ENCODE measurements at regions not wholly inside any gene's neighbourhood (a gene's known extent, or its start where the extent isn't known, plus 50 kb on each side); places are given as distances from the start of the nearest gene placed in this dataset.
"Not testable (repeated sequence)": the region's sequence is repeated elsewhere in the genome, so short reads cannot be mapped to it uniquely, and the experiment has no call there.

DNA sequence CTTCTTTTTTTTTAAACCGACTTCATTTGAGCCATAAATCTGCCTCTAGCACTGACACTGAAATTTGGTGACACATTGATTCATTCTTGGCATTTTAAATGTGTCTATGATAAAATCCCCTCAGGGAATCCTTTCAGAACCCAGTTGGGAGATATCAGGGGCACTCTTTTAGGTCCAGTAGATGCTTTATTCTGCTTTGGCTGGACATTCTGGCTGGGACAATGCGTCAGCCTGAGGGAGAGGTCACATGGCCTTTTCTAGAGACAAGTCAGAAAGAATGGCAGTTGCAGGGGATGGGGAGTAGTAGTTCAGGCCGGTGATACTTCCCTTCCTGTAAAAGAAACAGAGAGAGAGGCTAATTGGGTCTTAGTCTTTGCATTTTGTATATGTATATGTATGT is 63.1 kb downstream of the TRIM43 start:
- DNase-seq (ENCODE audit: low spot score): not testable (repeated sequence)

DNA sequence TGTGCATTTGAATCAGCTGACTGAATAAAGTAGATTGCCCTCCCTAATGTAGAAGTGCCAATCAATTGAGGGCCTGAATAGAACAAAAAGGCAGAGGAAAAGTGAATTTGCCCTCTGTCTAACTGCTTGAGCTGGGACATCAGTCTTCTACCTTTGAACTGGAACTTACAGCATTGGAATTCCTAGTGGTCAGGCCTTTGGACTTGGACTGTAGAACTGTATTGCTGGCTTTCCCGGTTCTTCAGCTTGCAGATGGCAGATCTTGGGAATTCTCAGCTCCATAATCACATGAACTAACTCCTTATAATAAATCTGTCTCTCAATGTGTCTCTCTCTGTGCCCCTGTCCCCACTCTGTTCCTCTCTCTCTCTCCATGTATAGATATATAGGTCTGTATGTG is 64.8 kb downstream of the TRIM43 start:
- DNase-seq (ENCODE audit: low spot score): not testable (repeated sequence)

DNA sequence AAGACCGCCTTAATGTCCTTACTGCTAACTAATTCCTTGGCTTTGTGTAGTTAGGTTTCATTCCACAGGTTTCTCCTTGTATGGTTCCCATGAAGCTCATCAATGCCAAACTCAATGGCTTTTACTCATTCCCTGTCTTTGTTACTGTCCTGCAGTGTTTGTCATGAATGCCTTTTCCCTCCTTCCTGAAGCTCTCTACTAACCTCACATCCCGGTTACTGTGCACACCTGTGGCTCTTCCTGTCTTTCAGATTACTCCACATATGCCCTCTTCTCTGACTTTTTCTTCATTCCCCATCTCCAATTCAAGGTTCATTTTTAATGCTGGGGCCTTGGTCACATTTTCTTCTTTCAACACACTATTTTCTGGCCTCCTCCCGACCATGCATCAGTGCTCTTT is 66.1 kb downstream of the TRIM43 start:
- DNase-seq (ENCODE audit: low spot score): not testable (repeated sequence)

DNA sequence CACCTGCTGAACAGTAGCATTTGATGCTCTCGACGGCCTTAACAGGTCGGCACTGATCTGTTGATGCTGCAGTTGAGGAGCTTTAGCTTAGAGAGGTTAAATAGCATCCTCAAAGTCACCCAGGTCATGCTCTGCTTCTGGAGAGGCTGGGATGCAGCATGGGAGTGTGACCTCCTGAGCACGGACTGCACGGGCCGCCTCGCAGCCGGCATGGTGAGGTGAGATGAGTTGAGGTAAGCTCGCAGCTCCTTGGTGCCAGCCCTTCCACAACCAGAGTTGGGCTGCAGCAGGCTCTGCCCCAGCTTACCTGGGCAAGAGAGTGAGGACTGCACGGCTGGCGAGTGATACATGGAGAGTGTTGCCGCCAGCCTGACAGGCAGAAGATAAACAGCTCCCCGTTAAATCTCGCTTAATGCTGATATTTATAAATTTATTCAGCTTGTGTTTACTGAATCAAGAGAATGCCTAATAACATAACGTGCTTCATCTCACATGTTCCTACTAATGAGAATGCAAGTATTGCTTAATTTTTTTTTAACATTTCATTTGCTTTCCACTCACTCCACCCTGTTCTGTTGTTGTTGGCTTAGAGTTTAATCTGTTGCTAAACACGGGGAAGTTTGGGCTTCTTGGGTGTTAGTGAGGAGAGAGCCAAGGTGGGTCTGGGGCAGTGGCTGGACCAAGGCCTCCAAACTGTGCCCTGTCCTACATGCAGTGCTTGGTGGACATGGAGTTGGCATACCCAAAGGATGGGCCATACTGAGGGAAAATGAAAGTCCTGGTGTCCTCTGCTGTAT is 69.2 kb downstream of the TRIM43 start:
- DNase-seq (ENCODE audit: low spot score): not testable (repeated sequence)

DNA sequence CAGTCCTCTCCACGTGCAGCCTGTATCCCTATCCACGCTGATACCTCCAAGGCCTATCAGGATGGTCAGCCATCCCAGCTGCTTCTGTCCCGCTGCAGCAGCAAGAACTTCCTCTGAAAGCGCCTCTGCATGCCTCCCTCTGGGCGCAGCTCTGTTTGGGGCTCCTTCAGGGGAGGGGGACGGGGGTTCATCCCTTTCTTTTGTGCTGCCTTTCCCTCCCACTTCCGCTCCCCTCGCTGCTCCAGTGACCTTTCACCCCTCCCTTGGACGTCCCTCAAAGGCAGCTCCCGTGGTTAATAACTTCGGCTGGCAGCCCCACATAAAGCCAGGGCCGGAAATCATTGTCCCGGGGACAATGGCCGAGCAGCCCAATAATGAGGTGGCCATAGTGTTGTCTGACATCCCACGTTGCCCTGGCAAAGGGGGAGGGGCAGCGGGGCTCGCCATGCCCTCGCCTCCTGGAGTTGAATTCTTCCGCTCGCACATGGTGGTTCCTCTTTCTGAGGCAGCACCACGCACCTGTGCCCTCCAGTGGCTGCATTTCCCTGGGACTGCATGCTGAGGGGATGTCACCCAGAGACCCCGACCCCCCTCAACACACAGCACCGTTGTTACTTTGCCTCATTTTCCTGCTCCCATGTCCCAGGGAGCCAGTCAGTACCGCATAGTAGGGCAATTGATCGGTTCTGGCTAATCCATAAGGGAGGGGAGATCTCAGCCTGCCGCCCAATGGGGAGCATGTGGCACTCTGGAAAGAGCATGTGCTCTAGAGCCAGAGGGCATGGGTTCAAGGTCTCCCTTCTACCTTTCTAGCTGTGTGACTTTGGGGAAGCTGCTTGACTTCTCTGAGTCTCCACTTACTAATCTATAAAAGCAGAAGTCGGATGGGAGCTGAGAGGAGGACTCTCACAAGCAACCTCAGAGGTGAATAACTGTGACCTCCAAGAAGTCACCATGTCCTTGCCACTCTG is 72.0 kb downstream of the TRIM43 start:
- DNase-seq (ENCODE audit: low spot score): not testable (repeated sequence)

DNA sequence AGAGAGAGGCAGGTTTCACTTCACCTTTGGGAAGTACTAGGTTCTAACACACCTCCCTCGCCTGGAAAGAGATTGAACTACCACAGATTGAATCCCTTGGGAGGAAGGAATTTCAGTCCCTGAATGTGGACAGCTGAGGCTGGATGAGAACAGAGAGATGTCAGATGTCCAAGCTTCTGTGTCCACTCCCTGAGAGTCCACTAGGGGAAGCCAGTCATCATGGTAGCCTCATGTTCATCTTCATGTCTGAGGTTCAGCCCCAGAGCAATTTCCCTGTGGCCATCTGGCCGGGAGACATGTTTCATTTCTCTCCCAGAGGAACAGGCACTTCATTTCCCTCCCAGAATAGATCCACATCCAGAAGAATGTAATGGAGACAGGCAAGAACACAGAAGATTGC is 74.8 kb downstream of the TRIM43 start:
- DNase-seq (ENCODE audit: low spot score): not testable (repeated sequence)

DNA sequence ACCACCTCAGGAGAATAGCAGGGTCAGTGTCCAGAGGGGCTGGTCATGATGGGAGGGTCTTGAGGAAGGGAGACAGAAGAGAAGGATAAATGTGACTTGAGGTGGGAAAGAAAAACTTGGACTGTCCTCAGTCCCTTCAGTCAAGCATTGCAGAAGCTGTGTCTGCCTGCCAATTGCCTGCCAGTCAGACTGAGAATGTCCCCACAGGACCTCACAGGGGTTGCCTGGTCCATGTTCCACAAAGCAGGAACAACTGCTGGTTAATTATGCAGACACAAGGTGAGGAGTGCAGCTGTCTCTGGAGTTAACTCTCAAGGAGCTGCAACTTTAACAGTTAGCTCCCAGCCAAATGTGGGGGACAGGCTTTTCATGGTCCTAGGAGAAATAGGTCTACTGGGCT is 75.7 kb downstream of the TRIM43 start:
- no peak for DNase-seq (ENCODE audit: low spot score)

DNA sequence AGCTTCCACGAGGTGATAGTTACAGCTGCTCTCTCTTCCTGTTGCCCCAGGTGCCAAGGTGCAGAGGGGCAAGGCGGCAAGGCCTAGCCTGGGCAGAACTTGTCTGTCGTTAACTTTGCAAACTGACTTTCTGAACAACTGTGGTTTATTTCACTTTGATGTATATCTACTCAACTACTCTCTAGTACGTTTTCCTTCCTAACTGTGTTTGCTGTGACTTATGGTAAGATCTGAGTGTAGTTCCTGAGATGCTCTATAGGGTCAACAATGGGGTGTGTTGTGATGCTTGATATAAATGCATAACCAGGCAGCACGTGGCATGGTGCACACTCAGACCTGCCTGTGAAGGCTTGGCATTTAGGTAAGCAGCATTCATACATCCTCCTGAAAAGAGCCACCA is 77.1 kb downstream of the TRIM43 start:
- DNase-seq (ENCODE audit: low spot score): not testable (repeated sequence)

DNA sequence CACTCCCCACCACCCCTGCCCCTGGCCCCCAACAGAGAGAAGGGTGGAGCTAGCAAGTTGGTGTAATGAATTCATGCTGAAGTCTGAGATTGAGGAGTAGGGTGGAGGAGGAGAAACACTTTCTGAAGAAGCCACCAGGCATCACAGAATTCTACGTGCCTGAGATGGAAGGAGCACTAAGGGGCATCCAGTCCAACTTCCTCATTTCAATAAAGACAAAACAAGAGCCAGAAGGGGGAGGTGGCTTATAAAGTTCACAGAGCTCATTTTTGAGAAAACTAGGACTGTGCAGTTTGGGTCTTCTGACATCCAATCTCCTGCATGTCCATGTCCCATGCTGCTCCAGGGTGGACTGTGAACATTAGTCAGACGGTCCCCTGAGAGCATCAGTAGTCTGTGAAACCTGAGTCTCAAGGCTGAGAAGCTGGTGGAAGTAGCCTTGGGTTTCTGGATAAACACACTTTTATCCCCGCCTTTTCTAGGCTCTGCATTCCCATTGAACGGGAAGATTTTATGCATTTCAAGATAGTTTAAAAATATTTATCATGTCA is 77.7 kb downstream of the TRIM43 start:
- no peak for DNase-seq (ENCODE audit: low spot score)

DNA sequence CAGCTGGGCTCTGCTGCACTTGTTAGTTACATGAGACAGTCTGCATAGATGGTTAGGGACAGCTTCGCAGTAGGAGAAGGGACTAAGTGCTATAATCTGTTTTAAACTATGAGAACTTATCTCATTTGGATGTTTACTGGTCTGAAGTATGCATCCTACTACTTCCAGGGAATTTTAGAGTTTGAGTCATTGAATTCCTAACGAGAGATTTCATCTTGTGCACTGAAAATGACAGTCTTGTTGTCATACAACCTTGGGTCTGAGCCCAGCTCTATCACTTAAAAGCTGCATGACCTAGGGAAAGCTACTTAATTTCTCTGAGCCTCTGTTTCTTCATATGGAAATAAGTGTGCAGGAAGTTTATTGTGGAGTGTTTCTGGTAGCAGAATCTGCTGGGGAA is 78.4 kb downstream of the TRIM43 start:
- no peak for DNase-seq (ENCODE audit: low spot score)

DNA sequence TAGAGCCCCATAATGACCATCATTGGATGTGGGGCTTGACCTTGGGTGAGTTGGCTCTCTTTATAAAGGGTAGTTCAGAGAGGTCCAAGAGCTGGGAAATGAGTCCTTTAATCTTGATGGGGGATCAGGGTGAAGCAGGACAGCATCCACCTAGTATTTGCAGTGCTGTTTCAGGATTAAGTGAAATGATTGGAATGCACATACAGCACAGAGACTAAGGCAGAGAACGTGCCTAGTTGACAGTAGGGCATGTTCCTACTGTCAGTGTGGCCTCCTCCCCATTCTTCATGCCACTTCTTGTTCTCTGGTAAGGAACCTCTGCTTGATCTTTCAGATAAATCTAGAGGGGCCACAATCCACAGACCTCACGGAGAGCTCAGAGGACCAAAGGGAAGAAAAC is 78.9 kb downstream of the TRIM43 start:
- DNase-seq (ENCODE audit: low spot score): no peak

DNA sequence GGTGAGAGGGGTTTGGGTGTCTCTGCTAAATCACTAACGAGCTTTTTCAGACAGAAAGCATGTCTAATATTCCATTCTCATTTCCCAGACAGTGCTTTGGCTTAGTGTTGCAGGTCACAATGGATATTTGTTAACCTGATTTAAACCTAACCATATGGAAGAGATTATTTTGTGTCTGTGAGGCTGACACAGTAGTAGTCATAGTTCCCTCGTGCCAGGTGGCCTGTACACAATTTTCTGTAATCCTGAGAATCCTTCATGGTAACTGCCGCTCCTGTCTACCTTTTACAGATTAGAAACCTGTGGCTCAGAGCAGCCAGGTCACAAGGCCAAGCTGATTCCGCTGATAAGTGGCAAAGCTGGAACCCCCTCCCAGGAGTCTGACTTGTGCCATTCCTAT is 79.4 kb downstream of the TRIM43 start:
- DNase-seq (ENCODE audit: low spot score): not testable (repeated sequence)

DNA sequence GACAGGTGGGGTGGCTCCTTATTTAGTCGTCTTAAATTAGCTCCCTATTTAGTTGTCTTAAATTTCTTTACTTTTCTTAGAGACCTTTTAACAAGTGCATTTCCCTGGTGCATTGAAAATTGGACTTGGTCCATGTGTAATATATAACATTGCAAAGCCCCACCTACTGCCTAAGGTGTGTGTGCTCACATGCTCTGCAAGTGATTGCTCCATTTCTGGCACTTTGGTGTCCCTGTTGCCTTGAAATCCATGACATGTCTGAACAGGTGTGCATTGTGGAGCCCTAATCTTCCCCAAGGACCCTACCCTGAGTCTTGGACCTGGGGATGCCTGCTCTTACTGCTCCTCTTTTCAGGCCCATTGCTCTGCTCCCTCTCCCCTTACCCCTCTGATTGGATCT is 80.2 kb downstream of the TRIM43 start:
- DNase-seq (ENCODE audit: low spot score): not testable (repeated sequence)

DNA sequence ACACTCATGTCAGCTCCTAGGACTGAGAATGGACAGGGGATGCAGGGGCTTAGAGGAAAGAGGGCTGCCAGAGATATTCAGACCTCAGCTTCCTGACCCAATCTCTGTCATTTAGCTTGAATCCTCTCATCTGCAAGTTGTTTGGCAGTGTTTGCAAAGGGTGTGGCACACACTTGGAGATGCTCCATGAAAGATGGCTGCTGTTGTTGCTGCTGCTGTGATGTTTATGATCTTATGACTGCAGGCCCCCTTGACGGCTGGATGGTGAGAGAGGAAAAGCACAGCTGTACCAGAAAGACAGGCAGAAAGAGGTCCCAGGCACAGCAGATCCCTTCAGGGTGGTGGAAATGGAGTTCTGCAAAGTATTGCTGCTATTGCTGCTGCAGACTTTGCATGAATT is 80.7 kb downstream of the TRIM43 start:
- not testable (repeated sequence) for DNase-seq (ENCODE audit: low spot score)

DNA sequence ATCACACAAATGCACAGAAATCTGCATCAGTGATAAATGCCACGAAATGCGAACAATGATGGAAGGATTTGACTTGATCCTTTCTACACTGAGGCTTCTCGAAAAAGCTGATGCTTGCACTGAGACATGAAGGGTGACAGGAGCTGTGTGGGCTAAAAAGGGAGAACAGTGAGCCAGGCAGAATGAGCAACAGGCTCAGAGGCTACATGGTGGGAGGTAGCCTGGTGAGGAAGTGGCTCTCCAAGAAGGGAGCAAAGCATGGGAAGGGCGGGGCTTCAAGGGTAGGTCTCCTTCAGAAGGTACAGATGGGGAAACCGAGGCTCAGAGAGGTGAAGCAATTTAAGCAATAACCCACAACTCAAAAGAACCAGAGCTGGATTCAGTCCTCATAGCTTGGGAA is 82.4 kb downstream of the TRIM43 start:
- DNase-seq (ENCODE audit: low spot score): no peak

DNA sequence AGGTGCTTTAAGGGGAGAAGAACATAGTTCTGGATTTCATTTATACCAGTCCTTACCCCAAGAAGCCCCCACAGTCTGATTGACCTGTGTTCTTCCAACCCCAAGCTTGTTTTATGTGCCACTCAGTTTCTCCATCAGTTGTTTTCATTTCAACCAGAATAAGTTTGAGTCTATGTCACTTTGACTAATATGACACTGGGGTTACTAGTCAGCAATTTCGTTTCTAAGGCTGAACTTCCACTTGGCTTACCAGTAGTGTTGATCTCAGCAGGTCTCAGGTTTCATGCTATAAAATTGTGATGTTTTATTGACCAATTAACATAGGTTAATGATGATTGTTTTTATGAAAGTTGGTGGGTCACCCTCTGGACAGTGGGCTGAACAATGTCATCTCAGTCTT is 84.8 kb downstream of the TRIM43 start:
- DNase-seq (ENCODE audit: low spot score): not testable (repeated sequence)

DNA sequence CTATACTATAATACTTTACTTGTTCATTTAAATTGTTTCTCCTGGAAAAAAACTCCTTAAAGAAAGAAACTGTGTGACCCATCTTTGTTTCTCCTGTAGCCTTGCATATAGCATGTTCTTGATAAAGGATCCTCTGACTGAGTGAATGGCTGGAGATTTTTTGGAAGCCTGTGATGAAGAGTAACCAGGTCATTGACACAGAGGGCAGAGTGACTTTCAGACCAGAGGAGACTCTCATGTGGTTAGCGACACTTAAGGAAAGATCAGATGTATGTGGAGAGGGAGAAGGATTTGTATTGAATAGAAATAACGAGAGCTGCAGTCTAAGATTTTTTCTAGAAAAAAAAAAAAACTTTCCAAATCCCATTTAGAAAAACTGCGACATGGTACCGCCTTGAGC is 85.5 kb downstream of the TRIM43 start:
- no peak for DNase-seq (ENCODE audit: low spot score)

DNA sequence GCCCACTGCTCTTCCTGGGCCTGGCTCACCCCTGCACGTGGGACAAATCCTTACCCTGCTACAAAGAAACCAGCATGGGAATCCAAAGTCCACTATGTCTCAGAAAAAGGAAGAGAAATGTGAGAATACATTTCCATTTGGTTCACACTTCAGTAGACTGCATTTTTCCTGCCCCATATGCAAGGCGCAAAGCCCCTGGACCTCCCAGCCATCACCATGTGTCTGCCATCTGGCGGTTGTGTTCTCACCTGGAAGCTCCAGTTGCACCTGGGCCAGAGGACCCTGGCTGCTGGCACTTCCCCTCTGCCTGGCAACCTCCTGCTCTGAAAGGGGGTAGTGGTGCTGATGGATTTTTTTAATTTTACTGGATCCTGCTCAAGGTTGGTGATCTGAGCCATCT is 86.0 kb downstream of the TRIM43 start:
- not testable (repeated sequence) for DNase-seq (ENCODE audit: low spot score)

DNA sequence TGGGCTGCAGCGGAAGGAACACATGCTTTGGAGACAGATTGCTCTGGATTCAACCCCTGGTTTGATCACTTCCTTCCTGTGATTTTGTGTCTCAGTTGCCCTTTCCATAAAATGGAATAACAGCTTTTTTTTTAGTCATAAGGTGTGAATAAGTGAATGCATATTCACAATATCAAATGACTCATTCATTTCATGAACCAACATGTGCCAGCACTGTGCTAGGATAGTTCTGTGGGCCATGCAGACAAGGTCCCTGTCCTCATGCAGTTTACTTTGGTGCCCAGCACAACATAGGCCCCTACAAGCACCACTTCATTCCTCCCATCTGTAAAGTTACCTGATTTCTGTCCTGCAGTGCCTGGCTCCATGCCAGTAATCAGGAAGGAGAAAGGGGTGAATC is 89.4 kb downstream of the TRIM43 start:
- not testable (repeated sequence) for DNase-seq (ENCODE audit: low spot score)

DNA sequence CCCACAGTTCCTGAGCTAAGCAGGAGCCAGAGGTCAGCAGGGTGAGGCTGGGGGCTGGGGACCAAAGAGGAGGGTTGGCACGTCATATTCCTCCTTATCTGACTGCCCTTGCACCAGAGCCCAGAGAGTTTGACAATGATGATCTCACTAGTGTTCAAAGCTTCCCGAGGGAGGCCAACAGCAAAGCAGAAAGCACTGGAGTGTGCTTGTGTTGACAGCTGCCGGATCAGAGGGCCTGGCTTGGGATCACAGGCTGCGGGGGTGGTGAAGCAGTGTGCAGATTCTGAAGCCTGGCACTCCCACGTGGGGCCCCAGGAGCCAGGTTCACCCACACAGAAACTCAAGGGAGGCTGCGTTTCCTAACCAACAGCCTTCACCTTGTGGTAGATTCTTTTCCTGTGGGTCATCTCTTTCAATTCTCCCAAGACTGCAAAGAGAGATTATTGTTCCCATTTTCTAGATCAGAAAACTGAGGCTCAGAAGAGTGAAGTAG is 89.8 kb downstream of the TRIM43 start:
- not testable (repeated sequence) for DNase-seq (ENCODE audit: low spot score)

DNA sequence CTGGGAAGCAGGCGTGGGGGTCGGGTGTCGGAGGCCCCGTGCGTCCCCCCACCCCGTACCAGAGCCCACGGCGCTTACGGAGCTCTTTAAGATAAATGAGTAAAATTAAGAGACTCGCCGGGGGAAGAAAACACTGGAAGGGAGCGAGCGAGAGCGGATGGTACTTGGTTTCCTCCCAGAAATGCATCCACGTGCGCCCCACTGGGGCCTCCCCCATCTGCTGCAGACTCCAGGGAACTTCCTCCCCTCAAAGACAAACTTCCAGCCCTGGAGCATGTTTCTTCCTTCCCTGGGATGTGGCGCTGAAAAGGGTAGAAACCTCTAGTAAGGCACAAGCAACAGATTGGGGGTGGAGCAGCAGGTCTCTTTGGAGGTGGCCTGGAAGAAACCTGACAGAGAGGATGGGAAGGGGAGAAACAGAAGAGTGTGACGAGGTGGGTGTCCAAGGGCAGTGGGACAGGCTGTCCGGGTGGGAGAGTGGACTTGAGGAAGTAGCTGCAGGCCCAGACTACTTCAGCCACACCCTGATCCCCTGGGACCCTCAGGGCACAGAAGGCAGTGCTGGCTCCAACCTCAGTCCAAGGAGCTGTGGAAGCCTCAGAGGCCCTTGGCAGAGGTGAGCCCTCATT is 91.2 kb downstream of the TRIM43 start:
- DNase-seq (ENCODE audit: low spot score): not testable (repeated sequence)

DNA sequence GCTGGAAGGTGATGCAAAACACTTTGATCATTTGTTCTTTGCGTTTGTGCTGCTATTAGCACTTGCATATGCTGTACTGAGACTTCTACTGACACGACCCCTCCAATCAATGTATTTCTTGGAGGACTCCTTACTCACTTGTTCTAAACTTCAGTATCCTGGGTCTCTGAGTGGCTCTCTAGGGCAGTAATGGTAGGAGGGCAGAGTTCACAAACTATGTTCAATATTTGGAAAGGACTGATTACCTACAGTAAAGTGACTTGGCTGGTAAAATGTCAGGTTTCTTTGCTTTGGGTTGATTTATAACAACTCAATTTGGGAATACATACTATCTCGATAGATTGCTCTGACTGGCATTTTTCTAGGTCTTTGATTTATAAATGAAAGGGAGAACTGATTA is 93.7 kb downstream of the TRIM43 start:
- no peak for DNase-seq (ENCODE audit: low spot score)
